GM18951 (cell line): ENCODE measurements at regions not wholly inside any gene's neighbourhood (a gene's known extent, or its start where the extent isn't known, plus 50 kb on each side); places are given as distances from the start of the nearest gene placed in this dataset.

Experiments
- POLR2A ChIP-seq: IDR thresholded peaks from 4 replicates; pipeline ENCODE4 v1.6.1; 2011; ENCODE audit warnings: mild to moderate bottlenecking; ENCODE audit not compliant: insufficient read length, insufficient read depth; ENCODE audit errors: extremely low read depth
- in situ Hi-C: fragments of 300-500 bp; cut with MboI; formaldehyde crosslinking; loops from one replicate; pipeline ENCODE4 v1.12.0; 2022; ENCODE audit warnings: low sequenced_read_pairs, mixed read lengths, inconsistent platforms; ENCODE audit not compliant: unreplicated experiment

GRCh38 chr2:7180638-7181370 is 263.6 kb downstream of the RNF144A start:
- no peak for TF ChIP-seq POLR2A

GRCh38 chr2:7182525-7182924 is 265.3 kb downstream of the RNF144A start:
- TF ChIP-seq POLR2A = no peak
- in situ Hi-C loops = no loop called here

More at GRCh38 chr2:7180638-7181370, 263.6 kb downstream of the RNF144A start:
- in situ Hi-C loops = no loop called here

- in situ Hi-C loops = no loop called here
- TF ChIP-seq POLR2A = no peak
Observed at GRCh38 chr2:7189106-7189505, 271.9 kb downstream of the RNF144A start.

GRCh38 chr2:7190587-7191324 is 273.5 kb downstream of the RNF144A start:
- no peak for TF ChIP-seq POLR2A
- in situ Hi-C loops = no loop called here

- TF ChIP-seq POLR2A = no peak
- in situ Hi-C loops = no loop called here
Observed at GRCh38 chr2:7191932-7192331, 274.7 kb downstream of the RNF144A start.

- in situ Hi-C loops = no loop called here
Observed at GRCh38 chr2:7193457-7193856, 276.2 kb downstream of the RNF144A start.

GRCh38 chr2:7194950-7195349 is 277.7 kb downstream of the RNF144A start:
- no peak for TF ChIP-seq POLR2A
- in situ Hi-C loops = no loop called here

More at GRCh38 chr2:7193457-7193856, 276.2 kb downstream of the RNF144A start:
- TF ChIP-seq POLR2A = no peak

- no peak for TF ChIP-seq POLR2A
- in situ Hi-C loops = no loop called here
Observed at GRCh38 chr2:7196883-7197282, 279.7 kb downstream of the RNF144A start.

- no peak for TF ChIP-seq POLR2A
- in situ Hi-C loops = no loop called here
Observed at GRCh38 chr2:7201851-7202250, 284.6 kb downstream of the RNF144A start.

GRCh38 chr2:7203056-7203467 is 285.9 kb downstream of the RNF144A start:
- in situ Hi-C loops = no loop called here
- TF ChIP-seq POLR2A = no peak

GRCh38 chr2:7205151-7205830 is 288.1 kb downstream of the RNF144A start:
- in situ Hi-C loops = no loop called here
- TF ChIP-seq POLR2A = no peak

GRCh38 chr2:7206111-7206810 is 289.0 kb downstream of the RNF144A start:
- TF ChIP-seq POLR2A = no peak
- in situ Hi-C loops = no loop called here

- TF ChIP-seq POLR2A = no peak
- in situ Hi-C loops = no loop called here
Observed at GRCh38 chr2:7207631-7208030, 290.4 kb downstream of the RNF144A start.
